Thyroid gland (tissue), 4 donors: ENCODE measurements at regions not wholly inside any gene's neighbourhood (a gene's known extent, or its start where the extent isn't known, plus 50 kb on each side); places are given as distances from the start of the nearest gene placed in this dataset.
"Not testable (repeated sequence)": the region's sequence is repeated elsewhere in the genome, so short reads cannot be mapped to it uniquely, and the experiment has no call there.

Experiments
- DNase-seq, 2 donors: peaks; one replicate each; pipeline ENCODE4 v3.0.0-alpha.2; 2019
- H3K27ac ChIP-seq, 3 donors: fragments of 200-600 bp; sonication (generic); 1 replicate in 2 of 3; 2 replicates in 1 of 3; pipeline ENCODE4 v1.5.1; 2016 to 2019; ENCODE audit warnings: mild to moderate bottlenecking in 1 of 3, moderate library complexity in 1 of 3
- H3K27me3 ChIP-seq: fragments of 200-600 bp; sonication (generic); one replicate; pipeline ENCODE4 v1.5.1; 2019
- H3K36me3 ChIP-seq, 2 donors: fragments of 200-600 bp; sonication (generic); one replicate each; pipeline ENCODE4 v1.5.1; 2016 to 2019
- H3K4me1 ChIP-seq, 2 donors: fragments of 200-600 bp; sonication (generic); one replicate each; pipeline ENCODE4 v1.5.1; 2017 to 2019
- H3K4me3 ChIP-seq, 3 donors: fragments of 200-600 bp; sonication (generic); replicated peaks in 1 of 3; 1 replicate in 2 of 3; 2 replicates in 1 of 3; pipeline ENCODE4 v1.5.1; 2016; ENCODE audit warnings: mild to moderate bottlenecking in 1 of 3
- H3K9me3 ChIP-seq: fragments of 200-600 bp; sonication (generic); one replicate; pipeline ENCODE4 v1.5.1; 2017
- CTCF ChIP-seq, 6 experiments: fragments of 200-600 bp in 3 of 6; fragments of 450-650 bp in 3 of 6; sonication (generic) in 3 of 6; IDR thresholded peaks; one replicate each; pipeline ENCODE4 v1.5.1; 2016 to 2019; ENCODE audit warnings: antibody characterized with exemption in 6 of 6, mild to moderate bottlenecking in 2 of 6, inconsistent platforms in 1 of 6, moderate library complexity in 1 of 6
- POLR2A ChIP-seq, 2 donors: fragments of 450-650 bp; IDR thresholded peaks; one replicate each; pipeline ENCODE4 v1.6.1; 2017; ENCODE audit warnings: antibody characterized with exemption in 2 of 2, mild to moderate bottlenecking in 2 of 2, moderate library complexity in 1 of 2
- WGBS, 2 donors: methylation state at CpG; one replicate each; pipeline ENCODE4 v1.1.5; 2017; 5-methylcytosine and 5-hydroxymethylcytosine counted together
- intact Hi-C: fragments of 100-400 bp; cut with DNase I; formaldehyde crosslinking; loops from one replicate; pipeline ENCODE4 v1.15.1; 2023

- Histone ChIP-seq H3K27me3 (no peaks in the 10 kb centered on the region), H3K4me1 (no peaks in the 10 kb centered on the region), H3K9me3 (no peaks in the 10 kb centered on the region), H3K4me3 (no peak overlapping the region), H3K36me3 (no peaks in the 10 kb centered on the region), H3K27ac (no peak overlapping the region)
- TF ChIP-seq POLR2A (IDR thresholded peaks at IDR 0.05) (no peak), CTCF (IDR thresholded peaks at IDR 0.05) (no peak)
- no peak for DNase-seq
- WGBS, 2 donors = 48 to 56% methylated on average over 2 of the region's 2 CpGs
- intact Hi-C loops = no loop called here
Measured at GRCh38 chr9:115884846-115885245, 268.7 kb upstream of the PAPPA start.

DNA sequence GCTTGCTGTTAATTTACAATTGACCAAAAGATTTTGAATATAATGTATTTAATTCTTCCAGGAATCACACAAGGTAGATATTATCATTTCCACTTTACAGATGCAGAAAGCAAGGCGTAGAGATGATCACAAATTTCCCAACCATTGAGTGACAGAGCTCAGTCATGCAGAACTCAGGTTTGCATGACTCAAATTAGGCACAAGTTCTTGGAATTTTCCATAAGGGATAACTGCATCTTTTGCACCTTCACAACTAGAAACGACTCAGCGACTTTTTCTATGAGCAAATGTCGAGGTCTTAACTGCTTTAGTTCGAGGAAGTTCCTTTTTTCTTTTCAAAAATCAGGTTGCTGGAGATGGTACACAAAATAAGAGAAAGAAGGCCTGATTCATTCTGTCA, 265.5 kb upstream of the PAPPA start:
- Histone ChIP-seq H3K9me3 (no peaks in the 10 kb centered on the region), H3K4me3 (no peak overlapping the region), H3K36me3 (no peaks in the 10 kb centered on the region), H3K27me3 (no peaks in the 10 kb centered on the region), H3K4me1 (no peaks in the 10 kb centered on the region), H3K27ac (no peak overlapping the region)
- TF ChIP-seq POLR2A (IDR thresholded peaks at IDR 0.05) (no peak), CTCF (IDR thresholded peaks at IDR 0.05) (no peak)
- intact Hi-C loops = no loop called here
- no peak for DNase-seq
- WGBS, 2 donors = 76 to 86% methylated on average over 5 of the region's 5 CpGs

- no peak overlapping the region for H3K27ac ChIP-seq
- TF ChIP-seq CTCF (IDR thresholded peaks at IDR 0.05) (no peak), POLR2A (IDR thresholded peaks at IDR 0.05) (no peak)
- no peaks in the 10 kb centered on the region for H3K27me3 ChIP-seq
- no peaks in the 10 kb centered on the region for H3K9me3 ChIP-seq
- no peak for DNase-seq
- no peak overlapping the region for H3K4me3 ChIP-seq
- WGBS, 2 donors = 44 to 46% methylated on average over 2 of the region's 2 CpGs
- H3K4me1 ChIP-seq = no peaks in the 10 kb centered on the region
- intact Hi-C loops = no loop called here
- no peaks in the 10 kb centered on the region for H3K36me3 ChIP-seq
Measured at GRCh38 chr9:115891929-115892328, 261.7 kb upstream of the PAPPA start.

DNA sequence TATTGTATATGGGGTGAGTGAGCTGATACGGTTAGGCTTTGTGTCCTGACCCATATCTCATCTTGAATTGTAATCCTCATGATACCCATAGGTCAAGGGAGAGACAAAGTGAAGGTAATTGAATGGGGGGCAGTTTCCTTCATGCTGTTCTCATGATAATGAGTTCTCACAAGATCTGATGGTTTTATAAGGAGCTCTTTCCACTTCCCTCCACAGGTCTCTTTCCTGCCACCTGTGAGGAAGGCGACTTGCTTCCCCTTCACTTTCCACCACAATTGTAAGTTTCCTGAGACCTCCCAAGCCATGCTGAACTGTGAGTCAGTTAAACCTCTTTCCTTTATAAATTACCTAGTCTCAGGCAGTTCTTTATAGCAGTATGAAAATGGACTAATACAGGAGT, 255.1 kb upstream of the PAPPA start:
- H3K4me1 ChIP-seq, H3K4me3 ChIP-seq, H3K27ac ChIP-seq, H3K9me3 ChIP-seq, intact Hi-C loops, H3K27me3 ChIP-seq, DNase-seq, H3K36me3 ChIP-seq: not testable (repeated sequence)
- 55 to 73% methylated on average over 2 of the region's 2 CpGs for WGBS, 2 donors

DNA sequence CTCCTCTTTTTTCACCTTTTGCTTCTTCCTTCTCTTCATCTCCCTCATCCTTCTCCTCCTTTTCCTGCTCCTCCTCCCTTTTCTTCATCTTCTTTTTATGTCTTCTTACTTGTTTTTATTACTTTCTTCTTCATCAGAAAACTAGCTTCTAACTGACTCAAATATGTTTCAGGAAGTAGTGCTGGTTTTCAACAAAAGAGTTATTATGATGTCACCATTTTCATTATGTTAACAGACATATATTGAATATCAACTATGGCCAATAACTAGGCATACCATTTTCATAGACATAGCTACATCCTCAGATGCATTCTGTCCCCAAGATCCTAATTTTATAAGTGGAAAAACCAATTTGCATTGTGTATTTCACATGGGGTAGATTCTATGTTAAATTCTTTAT, 252.9 kb upstream of the PAPPA start:
- H3K27ac ChIP-seq = no peak overlapping the region
- no peaks in the 10 kb centered on the region for H3K27me3 ChIP-seq
- intact Hi-C loops = no loop called here
- H3K9me3 ChIP-seq = no peaks in the 10 kb centered on the region
- H3K4me1 ChIP-seq = no peaks in the 10 kb centered on the region
- TF ChIP-seq POLR2A (IDR thresholded peaks at IDR 0.05) (no peak), CTCF (IDR thresholded peaks at IDR 0.05) (no peak)
- DNase-seq = no peak
- H3K36me3 ChIP-seq = no peaks in the 10 kb centered on the region
- no peak overlapping the region for H3K4me3 ChIP-seq

GRCh38 chr9:115910959-115911358, 242.6 kb upstream of the PAPPA start:
- Histone ChIP-seq H3K4me3 (no peak overlapping the region), H3K27me3 (no peaks in the 10 kb centered on the region), H3K27ac (no peak overlapping the region), H3K9me3 (no peaks in the 10 kb centered on the region), H3K36me3 (no peaks in the 10 kb centered on the region), H3K4me1 (no peaks in the 10 kb centered on the region)
- 94 to 100% methylated on average over 2 of the region's 2 CpGs for WGBS, 2 donors
- intact Hi-C loops = no loop called here
- no peak for DNase-seq
- TF ChIP-seq CTCF (IDR thresholded peaks at IDR 0.05) (no peak), POLR2A (IDR thresholded peaks at IDR 0.05) (no peak)
